ENCODE measurements at regions not wholly inside any gene's neighbourhood (a gene's known extent, or its start where the extent isn't known, plus 50 kb on each side); places are given as distances from the start of the nearest gene placed in this dataset.

DNA sequence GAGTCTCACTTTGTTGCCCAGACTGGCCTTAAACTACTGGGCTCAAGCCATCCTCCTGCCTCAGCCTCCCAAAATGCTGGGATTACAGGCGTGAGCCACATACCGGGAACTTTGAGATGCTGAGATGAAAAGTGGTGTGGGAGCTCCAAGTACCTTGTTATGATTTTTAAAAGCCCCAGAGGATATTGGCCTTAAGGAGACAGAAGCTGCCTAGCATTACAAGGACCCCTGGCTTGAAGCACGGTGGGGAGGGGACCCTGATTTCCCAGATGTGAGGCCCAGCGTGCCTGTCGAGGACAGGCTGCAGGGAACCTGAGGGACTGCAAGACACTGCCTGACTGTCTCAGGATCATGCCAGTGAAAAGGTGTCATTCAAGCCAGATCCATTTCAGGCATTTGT, 75.3 kb upstream of the TIAM2 start:
- TF ChIP-seq CTCF (IDR thresholded peaks at IDR 0.05; ENCODE audit: insufficient read depth, low read length) (no peak), POLR2AphosphoS5 (IDR thresholded peaks at IDR 0.05; ENCODE audit: low read depth) (no peak), SPI1 (IDR thresholded peaks at IDR 0.05; ENCODE audit: borderline replicate concordance, low read depth) (no peak), GABPA (IDR thresholded peaks at IDR 0.05; ENCODE audit: low read depth) (no peak)
- TF ChIP-seq, protein P1, sequence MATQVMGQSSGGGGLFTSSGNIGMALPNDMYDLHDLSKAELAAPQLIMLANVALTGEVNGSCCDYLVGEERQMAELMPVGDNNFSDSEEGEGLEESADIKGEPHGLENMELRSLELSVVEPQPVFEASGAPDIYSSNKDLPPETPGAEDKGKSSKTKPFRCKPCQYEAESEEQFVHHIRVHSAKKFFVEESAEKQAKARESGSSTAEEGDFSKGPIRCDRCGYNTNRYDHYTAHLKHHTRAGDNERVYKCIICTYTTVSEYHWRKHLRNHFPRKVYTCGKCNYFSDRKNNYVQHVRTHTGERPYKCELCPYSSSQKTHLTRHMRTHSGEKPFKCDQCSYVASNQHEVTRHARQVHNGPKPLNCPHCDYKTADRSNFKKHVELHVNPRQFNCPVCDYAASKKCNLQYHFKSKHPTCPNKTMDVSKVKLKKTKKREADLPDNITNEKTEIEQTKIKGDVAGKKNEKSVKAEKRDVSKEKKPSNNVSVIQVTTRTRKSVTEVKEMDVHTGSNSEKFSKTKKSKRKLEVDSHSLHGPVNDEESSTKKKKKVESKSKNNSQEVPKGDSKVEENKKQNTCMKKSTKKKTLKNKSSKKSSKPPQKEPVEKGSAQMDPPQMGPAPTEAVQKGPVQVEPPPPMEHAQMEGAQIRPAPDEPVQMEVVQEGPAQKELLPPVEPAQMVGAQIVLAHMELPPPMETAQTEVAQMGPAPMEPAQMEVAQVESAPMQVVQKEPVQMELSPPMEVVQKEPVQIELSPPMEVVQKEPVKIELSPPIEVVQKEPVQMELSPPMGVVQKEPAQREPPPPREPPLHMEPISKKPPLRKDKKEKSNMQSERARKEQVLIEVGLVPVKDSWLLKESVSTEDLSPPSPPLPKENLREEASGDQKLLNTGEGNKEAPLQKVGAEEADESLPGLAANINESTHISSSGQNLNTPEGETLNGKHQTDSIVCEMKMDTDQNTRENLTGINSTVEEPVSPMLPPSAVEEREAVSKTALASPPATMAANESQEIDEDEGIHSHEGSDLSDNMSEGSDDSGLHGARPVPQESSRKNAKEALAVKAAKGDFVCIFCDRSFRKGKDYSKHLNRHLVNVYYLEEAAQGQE (IDR thresholded peaks at IDR 0.05; ENCODE audit: insufficient replicate concordance, low read depth), result no peak
